GM12878 (cell line): ENCODE measurements at regions not wholly inside any gene's neighbourhood (a gene's known extent, or its start where the extent isn't known, plus 50 kb on each side); places are given as distances from the start of the nearest gene placed in this dataset.
A peak's percentile ranks its signal among the peaks of the same experiment; 100 is the strongest.

Source experiments
- ATF7 ChIP-seq: fragments of 450-650 bp; IDR thresholded peaks from 2 replicates; pipeline ENCODE4 v1.6.1; 2016; ENCODE audit warnings: low read depth, mild to moderate bottlenecking
- BHLHE40 ChIP-seq, 2 experiments: fragments of 450-650 bp in 1 of 2; IDR thresholded peaks; 2 replicates each; pipeline ENCODE4 v1.6.1; 2011 to 2017; ENCODE audit warnings: low read depth in 2 of 2, borderline replicate concordance in 1 of 2, improper control_type of control experiment in 1 of 2, low read length in 1 of 2, mild to moderate bottlenecking in 1 of 2
- CHD4 ChIP-seq: fragments of 200-600 bp; sonication (generic); IDR thresholded peaks from 2 replicates; pipeline ENCODE4 v1.6.1; 2016; ENCODE audit warnings: mild to moderate bottlenecking
- CREM ChIP-seq: IDR thresholded peaks from 2 replicates; pipeline ENCODE4 v1.6.1; 2014; ENCODE audit warnings: antibody characterized with exemption, low read depth
- EGR1 ChIP-seq, 2 experiments: IDR thresholded peaks; 1 replicate in 1 of 2; 2 replicates in 1 of 2; pipeline ENCODE4 v1.6.1; 2011 to 2012; ENCODE audit warnings: low read depth in 2 of 2, low read length in 2 of 2, borderline replicate concordance in 1 of 2, mild to moderate bottlenecking in 1 of 2, moderate library complexity in 1 of 2
- FOXK2 ChIP-seq: fragments of 450-650 bp; IDR thresholded peaks from 2 replicates; pipeline ENCODE4 v1.6.1; 2017; ENCODE audit warnings: mild to moderate bottlenecking, moderate library complexity
- JUNB ChIP-seq: IDR thresholded peaks from 2 replicates; pipeline ENCODE4 v1.6.1; 2016; ENCODE audit warnings: antibody characterized with exemption, mild to moderate bottlenecking
- LARP7 ChIP-seq: fragments of 450-650 bp; IDR thresholded peaks from 2 replicates; pipeline ENCODE4 v1.6.1; 2017; ENCODE audit warnings: mild to moderate bottlenecking
- MEF2B ChIP-seq: fragments of 450-650 bp; IDR thresholded peaks from 2 replicates; pipeline ENCODE4 v1.6.1; 2018; ENCODE audit warnings: mild to moderate bottlenecking, moderate library complexity; ENCODE audit not compliant: partially characterized antibody, poor library complexity, severe bottlenecking
- MYB ChIP-seq: fragments of 150-350 bp; IDR thresholded peaks from 2 replicates; pipeline ENCODE4 v1.6.1; 2014; ENCODE audit warnings: mild to moderate bottlenecking, low read depth, low read length, borderline replicate concordance
- NFYA ChIP-seq: IDR thresholded peaks from 2 replicates; pipeline ENCODE4 v1.6.1; 2011; ENCODE audit warnings: low read depth, mild to moderate bottlenecking, low read length, improper control_type of control experiment, borderline replicate concordance
- PAX5 ChIP-seq: IDR thresholded peaks from 2 replicates; pipeline ENCODE4 v1.6.1; 2011; ENCODE audit warnings: low read depth, low read length, borderline replicate concordance
- POLR2AphosphoS2 ChIP-seq: IDR thresholded peaks from 2 replicates; pipeline ENCODE4 v1.6.1; 2011; ENCODE audit warnings: low read depth, mild to moderate bottlenecking, low read length, improper control_type of control experiment, moderate library complexity
- RCOR1 ChIP-seq: conservative IDR thresholded peaks from 2 replicates; pipeline ENCODE4 v1.6.1; 2012; ENCODE audit warnings: low read depth, low read length, improper control_type of control experiment
- RELA ChIP-seq: fragments of 450-650 bp; IDR thresholded peaks from 2 replicates; pipeline ENCODE4 v1.8.0; 2014; ENCODE audit warnings: borderline replicate concordance; ENCODE audit not compliant: partially characterized antibody
- SMARCA5 ChIP-seq: fragments of 450-650 bp; IDR thresholded peaks from 2 replicates; pipeline ENCODE4 v1.6.1; 2017; ENCODE audit warnings: mild to moderate bottlenecking
- TBL1XR1 ChIP-seq: IDR thresholded peaks from 2 replicates; pipeline ENCODE4 v1.6.1; 2012; ENCODE audit warnings: low read depth, low read length, improper control_type of control experiment
- TF ChIP-seq, protein P1 (sequence below): fragments of 450-650 bp; IDR thresholded peaks from 2 replicates; pipeline ENCODE4 v1.6.1; 2016; ENCODE audit warnings: mild to moderate bottlenecking, moderate library complexity, borderline replicate concordance
- TF ChIP-seq, protein P2 (sequence below): fragments of 450-650 bp; IDR thresholded peaks from 2 replicates; pipeline ENCODE4 v1.6.1; 2017; ENCODE audit warnings: borderline replicate concordance
- TF ChIP-seq, protein P3 (sequence below): fragments of 450-650 bp; conservative IDR thresholded peaks from 2 replicates; pipeline ENCODE4 v1.6.1; 2017; ENCODE audit warnings: mild to moderate bottlenecking, moderate library complexity
- TF ChIP-seq, protein P4 (sequence below): IDR thresholded peaks from 2 replicates; pipeline ENCODE4 v1.6.1; 2012; ENCODE audit warnings: low read depth, low read length, improper control_type of control experiment

DNA sequence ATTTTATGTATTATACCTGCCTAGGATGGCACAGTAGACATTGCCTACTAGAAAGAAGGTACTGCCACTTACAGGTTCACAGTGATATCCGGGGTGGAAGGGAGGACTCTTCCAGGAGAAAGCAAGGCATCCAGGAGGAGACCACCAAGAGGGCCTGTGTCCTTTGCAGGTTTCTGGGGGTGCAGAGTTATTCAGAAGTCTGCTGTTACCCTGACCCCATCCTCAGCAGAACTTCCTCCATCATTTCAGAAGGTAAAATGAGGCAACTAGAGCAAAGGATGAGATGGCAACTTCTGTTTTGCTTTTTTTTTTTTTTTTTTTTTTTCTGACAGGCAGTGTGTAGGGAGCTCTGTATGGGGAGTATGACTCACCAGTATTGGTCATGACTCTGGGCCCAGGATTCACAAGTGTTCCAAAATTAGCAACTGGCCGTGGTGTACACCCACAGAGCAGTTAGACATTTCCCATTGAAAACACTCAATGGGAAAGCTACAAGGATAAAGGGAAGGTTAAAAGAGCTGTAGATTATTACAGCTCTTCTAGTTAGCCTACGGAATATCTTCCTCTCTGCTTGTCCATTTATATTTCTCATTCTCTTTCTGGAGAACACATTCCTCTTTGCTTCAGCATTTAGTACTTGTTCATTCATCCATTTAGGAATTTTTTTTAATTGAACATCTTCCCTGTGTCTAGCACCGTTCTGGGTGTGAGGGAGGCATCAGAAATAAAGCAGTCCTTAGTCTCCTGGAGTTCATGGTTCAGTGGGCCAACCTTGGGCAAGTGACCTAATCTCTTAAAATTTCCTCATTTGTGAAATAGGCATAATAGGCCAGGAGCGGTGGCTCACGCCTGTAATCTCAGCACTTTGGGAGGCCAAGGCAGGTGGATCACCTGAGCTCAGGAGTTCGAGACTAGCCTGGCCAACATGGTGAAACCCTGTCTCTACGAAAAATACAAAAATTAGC lies 50.5 kb upstream of the PPP2R5A start (continued):
- TF ChIP-seq TBL1XR1: no peak
- peak; percentile 82 for TF ChIP-seq MEF2B
- no peak for TF ChIP-seq FOXK2
- TF ChIP-seq, protein P1, sequence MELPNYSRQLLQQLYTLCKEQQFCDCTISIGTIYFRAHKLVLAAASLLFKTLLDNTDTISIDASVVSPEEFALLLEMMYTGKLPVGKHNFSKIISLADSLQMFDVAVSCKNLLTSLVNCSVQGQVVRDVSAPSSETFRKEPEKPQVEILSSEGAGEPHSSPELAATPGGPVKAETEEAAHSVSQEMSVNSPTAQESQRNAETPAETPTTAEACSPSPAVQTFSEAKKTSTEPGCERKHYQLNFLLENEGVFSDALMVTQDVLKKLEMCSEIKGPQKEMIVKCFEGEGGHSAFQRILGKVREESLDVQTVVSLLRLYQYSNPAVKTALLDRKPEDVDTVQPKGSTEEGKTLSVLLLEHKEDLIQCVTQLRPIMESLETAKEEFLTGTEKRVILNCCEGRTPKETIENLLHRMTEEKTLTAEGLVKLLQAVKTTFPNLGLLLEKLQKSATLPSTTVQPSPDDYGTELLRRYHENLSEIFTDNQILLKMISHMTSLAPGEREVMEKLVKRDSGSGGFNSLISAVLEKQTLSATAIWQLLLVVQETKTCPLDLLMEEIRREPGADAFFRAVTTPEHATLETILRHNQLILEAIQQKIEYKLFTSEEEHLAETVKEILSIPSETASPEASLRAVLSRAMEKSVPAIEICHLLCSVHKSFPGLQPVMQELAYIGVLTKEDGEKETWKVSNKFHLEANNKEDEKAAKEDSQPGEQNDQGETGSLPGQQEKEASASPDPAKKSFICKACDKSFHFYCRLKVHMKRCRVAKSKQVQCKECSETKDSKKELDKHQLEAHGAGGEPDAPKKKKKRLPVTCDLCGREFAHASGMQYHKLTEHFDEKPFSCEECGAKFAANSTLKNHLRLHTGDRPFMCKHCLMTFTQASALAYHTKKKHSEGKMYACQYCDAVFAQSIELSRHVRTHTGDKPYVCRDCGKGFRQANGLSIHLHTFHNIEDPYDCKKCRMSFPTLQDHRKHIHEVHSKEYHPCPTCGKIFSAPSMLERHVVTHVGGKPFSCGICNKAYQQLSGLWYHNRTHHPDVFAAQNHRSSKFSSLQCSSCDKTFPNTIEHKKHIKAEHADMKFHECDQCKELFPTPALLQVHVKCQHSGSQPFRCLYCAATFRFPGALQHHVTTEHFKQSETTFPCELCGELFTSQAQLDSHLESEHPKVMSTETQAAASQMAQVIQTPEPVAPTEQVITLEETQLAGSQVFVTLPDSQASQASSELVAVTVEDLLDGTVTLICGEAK: no peak
- no peak for TF ChIP-seq MYB
- TF ChIP-seq BHLHE40 (IDR thresholded peaks at IDR 0.05; ENCODE audit: borderline replicate concordance in 1 of 2, low read depth in 2 of 2, low read length in 1 of 2): no peak
- no peak for TF ChIP-seq PAX5
- TF ChIP-seq JUNB: peak; percentile 61
- no peak for TF ChIP-seq RCOR1
- TF ChIP-seq, protein P2, sequence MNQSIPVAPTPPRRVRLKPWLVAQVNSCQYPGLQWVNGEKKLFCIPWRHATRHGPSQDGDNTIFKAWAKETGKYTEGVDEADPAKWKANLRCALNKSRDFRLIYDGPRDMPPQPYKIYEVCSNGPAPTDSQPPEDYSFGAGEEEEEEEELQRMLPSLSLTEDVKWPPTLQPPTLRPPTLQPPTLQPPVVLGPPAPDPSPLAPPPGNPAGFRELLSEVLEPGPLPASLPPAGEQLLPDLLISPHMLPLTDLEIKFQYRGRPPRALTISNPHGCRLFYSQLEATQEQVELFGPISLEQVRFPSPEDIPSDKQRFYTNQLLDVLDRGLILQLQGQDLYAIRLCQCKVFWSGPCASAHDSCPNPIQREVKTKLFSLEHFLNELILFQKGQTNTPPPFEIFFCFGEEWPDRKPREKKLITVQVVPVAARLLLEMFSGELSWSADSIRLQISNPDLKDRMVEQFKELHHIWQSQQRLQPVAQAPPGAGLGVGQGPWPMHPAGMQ: no peak
- no peak for TF ChIP-seq POLR2AphosphoS2
- TF ChIP-seq EGR1 (IDR thresholded peaks at IDR 0.05; ENCODE audit: borderline replicate concordance in 1 of 2, low read depth in 2 of 2, low read length in 2 of 2): no peak
- no peak for TF ChIP-seq RELA
- peak; percentile 37; the same call in 1 of the 2 replicates for TF ChIP-seq CREM
- no peak for TF ChIP-seq NFYA
- TF ChIP-seq, protein P3, sequence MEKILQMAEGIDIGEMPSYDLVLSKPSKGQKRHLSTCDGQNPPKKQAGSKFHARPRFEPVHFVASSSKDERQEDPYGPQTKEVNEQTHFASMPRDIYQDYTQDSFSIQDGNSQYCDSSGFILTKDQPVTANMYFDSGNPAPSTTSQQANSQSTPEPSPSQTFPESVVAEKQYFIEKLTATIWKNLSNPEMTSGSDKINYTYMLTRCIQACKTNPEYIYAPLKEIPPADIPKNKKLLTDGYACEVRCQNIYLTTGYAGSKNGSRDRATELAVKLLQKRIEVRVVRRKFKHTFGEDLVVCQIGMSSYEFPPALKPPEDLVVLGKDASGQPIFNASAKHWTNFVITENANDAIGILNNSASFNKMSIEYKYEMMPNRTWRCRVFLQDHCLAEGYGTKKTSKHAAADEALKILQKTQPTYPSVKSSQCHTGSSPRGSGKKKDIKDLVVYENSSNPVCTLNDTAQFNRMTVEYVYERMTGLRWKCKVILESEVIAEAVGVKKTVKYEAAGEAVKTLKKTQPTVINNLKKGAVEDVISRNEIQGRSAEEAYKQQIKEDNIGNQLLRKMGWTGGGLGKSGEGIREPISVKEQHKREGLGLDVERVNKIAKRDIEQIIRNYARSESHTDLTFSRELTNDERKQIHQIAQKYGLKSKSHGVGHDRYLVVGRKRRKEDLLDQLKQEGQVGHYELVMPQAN: no peak
- TF ChIP-seq, protein P4, sequence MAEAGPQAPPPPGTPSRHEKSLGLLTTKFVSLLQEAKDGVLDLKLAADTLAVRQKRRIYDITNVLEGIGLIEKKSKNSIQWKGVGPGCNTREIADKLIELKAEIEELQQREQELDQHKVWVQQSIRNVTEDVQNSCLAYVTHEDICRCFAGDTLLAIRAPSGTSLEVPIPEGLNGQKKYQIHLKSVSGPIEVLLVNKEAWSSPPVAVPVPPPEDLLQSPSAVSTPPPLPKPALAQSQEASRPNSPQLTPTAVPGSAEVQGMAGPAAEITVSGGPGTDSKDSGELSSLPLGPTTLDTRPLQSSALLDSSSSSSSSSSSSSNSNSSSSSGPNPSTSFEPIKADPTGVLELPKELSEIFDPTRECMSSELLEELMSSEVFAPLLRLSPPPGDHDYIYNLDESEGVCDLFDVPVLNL: no peak
- TF ChIP-seq SMARCA5: no peak
- TF ChIP-seq LARP7: no peak
- TF ChIP-seq CHD4: no peak
- TF ChIP-seq ATF7: peak; percentile 75
